MG63 (cell line): ENCODE measurements at regions not wholly inside any gene's neighbourhood (a gene's known extent, or its start where the extent isn't known, plus 50 kb on each side); places are given as distances from the start of the nearest gene placed in this dataset.

Source experiments
- DNase-seq: peaks from one replicate; pipeline ENCODE4 v3.0.0-alpha.2; 2020
- H3K27me3 ChIP-seq: fragments of 250-450 bp; sonication (Bioruptor Pico); 2 replicates; pipeline ENCODE4 v1.5.1; 2020; ENCODE audit warnings: mild to moderate bottlenecking, moderate library complexity
- H3K36me3 ChIP-seq: fragments of 250-450 bp; sonication (Bioruptor Pico); 2 replicates; pipeline ENCODE4 v1.5.1; 2020; ENCODE audit warnings: mild to moderate bottlenecking, moderate library complexity
- H3K4me3 ChIP-seq: fragments of 250-450 bp; sonication (Bioruptor Pico); 2 replicates; pipeline ENCODE4 v1.5.1; 2020; ENCODE audit warnings: mild to moderate bottlenecking, moderate library complexity
- H3K9me3 ChIP-seq: fragments of 250-450 bp; sonication (Bioruptor Pico); 2 replicates; pipeline ENCODE4 v1.5.1; 2020; ENCODE audit warnings: mild to moderate bottlenecking, moderate library complexity

- DNase-seq = no peak
- Histone ChIP-seq H3K36me3 (no peaks in the 10 kb centered on the region), H3K27me3 (no peaks in the 10 kb centered on the region), H3K9me3 (no peaks in the 10 kb centered on the region), H3K4me3 (no peak overlapping the region)
Observed at GRCh38 chr3:180351601-180352000, 250.4 kb upstream of the TTC14 start.

- Histone ChIP-seq H3K27me3 (no peaks in the 10 kb centered on the region), H3K36me3 (no peaks in the 10 kb centered on the region), H3K9me3 (no peaks in the 10 kb centered on the region), H3K4me3 (no peak overlapping the region)
- DNase-seq = no peak
Observed at GRCh38 chr3:180352261-180352660, 249.7 kb upstream of the TTC14 start.

GRCh38 chr3:180354214-180354613 is 247.7 kb upstream of the TTC14 start:
- Histone ChIP-seq H3K36me3 (no peaks in the 10 kb centered on the region), H3K9me3 (no peaks in the 10 kb centered on the region), H3K27me3 (no peaks in the 10 kb centered on the region), H3K4me3 (no peak overlapping the region)
- no peak for DNase-seq

GRCh38 chr3:180358179-180358578 is 243.8 kb upstream of the TTC14 start:
- DNase-seq = peak; percentile 17
- no peaks in the 10 kb centered on the region for H3K36me3 ChIP-seq
- no peaks in the 10 kb centered on the region for H3K9me3 ChIP-seq
- no peak overlapping the region for H3K4me3 ChIP-seq
- H3K27me3 ChIP-seq = no peaks in the 10 kb centered on the region

GRCh38 chr3:180359061-180359952 is 242.7 kb upstream of the TTC14 start:
- no peak for DNase-seq
- Histone ChIP-seq H3K4me3 (no peak overlapping the region), H3K27me3 (no peaks in the 10 kb centered on the region), H3K9me3 (no peaks in the 10 kb centered on the region), H3K36me3 (no peaks in the 10 kb centered on the region)

- Histone ChIP-seq H3K4me3 (no peak overlapping the region), H3K36me3 (no peaks in the 10 kb centered on the region), H3K9me3 (no peaks in the 10 kb centered on the region), H3K27me3 (no peaks in the 10 kb centered on the region)
- DNase-seq = no peak
Observed at GRCh38 chr3:180359953-180360279, 242.0 kb upstream of the TTC14 start.

GRCh38 chr3:180362081-180362480 is 239.9 kb upstream of the TTC14 start:
- Histone ChIP-seq H3K27me3 (no peaks in the 10 kb centered on the region), H3K9me3 (no peaks in the 10 kb centered on the region), H3K36me3 (no peaks in the 10 kb centered on the region), H3K4me3 (no peak overlapping the region)
- DNase-seq = no peak

- no peak overlapping the region for H3K4me3 ChIP-seq
- DNase-seq = no peak
- H3K36me3 ChIP-seq = no peaks in the 10 kb centered on the region
- no peaks in the 10 kb centered on the region for H3K27me3 ChIP-seq
- H3K9me3 ChIP-seq = no peaks in the 10 kb centered on the region
Observed at GRCh38 chr3:180375831-180376230, 226.1 kb upstream of the TTC14 start.

GRCh38 chr3:180378496-180378895 is 223.5 kb upstream of the TTC14 start:
- Histone ChIP-seq H3K27me3 (no peaks in the 10 kb centered on the region), H3K36me3 (no peaks in the 10 kb centered on the region), H3K4me3 (no peak overlapping the region), H3K9me3 (no peaks in the 10 kb centered on the region)
- no peak for DNase-seq

GRCh38 chr3:180382638-180383180 is 219.3 kb upstream of the TTC14 start:
- Histone ChIP-seq H3K4me3 (no peak overlapping the region), H3K9me3 (no peaks in the 10 kb centered on the region), H3K36me3 (no peaks in the 10 kb centered on the region), H3K27me3 (no peaks in the 10 kb centered on the region)
- DNase-seq = no peak

GRCh38 chr3:180383332-180384020 is 218.5 kb upstream of the TTC14 start:
- H3K9me3 ChIP-seq = no peaks in the 10 kb centered on the region
- H3K4me3 ChIP-seq = no peak overlapping the region
- no peak for DNase-seq
- H3K36me3 ChIP-seq = no peaks in the 10 kb centered on the region
- no peaks in the 10 kb centered on the region for H3K27me3 ChIP-seq

GRCh38 chr3:180390313-180390712 is 211.7 kb upstream of the TTC14 start:
- Histone ChIP-seq H3K9me3 (no peaks in the 10 kb centered on the region), H3K36me3 (no peaks in the 10 kb centered on the region), H3K4me3 (no peak overlapping the region), H3K27me3 (no peaks in the 10 kb centered on the region)
- DNase-seq = no peak

GRCh38 chr3:180391001-180391400 is 211.0 kb upstream of the TTC14 start:
- no peaks in the 10 kb centered on the region for H3K27me3 ChIP-seq
- H3K4me3 ChIP-seq = no peak overlapping the region
- H3K9me3 ChIP-seq = no peaks in the 10 kb centered on the region
- no peaks in the 10 kb centered on the region for H3K36me3 ChIP-seq
- DNase-seq = peak; percentile 25

- Histone ChIP-seq H3K9me3 (no peaks in the 10 kb centered on the region), H3K36me3 (no peaks in the 10 kb centered on the region), H3K4me3 (no peak overlapping the region), H3K27me3 (no peaks in the 10 kb centered on the region)
- no peak for DNase-seq
Observed at GRCh38 chr3:180401226-180401625, 200.7 kb upstream of the TTC14 start.

- Histone ChIP-seq H3K27me3 (no peaks in the 10 kb centered on the region), H3K4me3 (no peak overlapping the region), H3K9me3 (no peaks in the 10 kb centered on the region), H3K36me3 (no peaks in the 10 kb centered on the region)
- DNase-seq = no peak
Observed at GRCh38 chr3:180402471-180403073, 199.4 kb upstream of the TTC14 start.

- DNase-seq = no peak
- Histone ChIP-seq H3K9me3 (no peaks in the 10 kb centered on the region), H3K36me3 (no peaks in the 10 kb centered on the region), H3K4me3 (no peak overlapping the region), H3K27me3 (no peaks in the 10 kb centered on the region)
Observed at GRCh38 chr3:180403156-180403555, 198.8 kb upstream of the TTC14 start.

GRCh38 chr3:180408654-180409053 is 193.3 kb upstream of the TTC14 start:
- Histone ChIP-seq H3K27me3 (no peaks in the 10 kb centered on the region), H3K4me3 (no peak overlapping the region), H3K36me3 (no peaks in the 10 kb centered on the region), H3K9me3 (no peaks in the 10 kb centered on the region)
- DNase-seq = peak; percentile 78
